T-cell (primary cell): ENCODE measurements at regions not wholly inside any gene's neighbourhood (a gene's known extent, or its start where the extent isn't known, plus 50 kb on each side); places are given as distances from the start of the nearest gene placed in this dataset.
A peak's percentile ranks its signal among the peaks of the same experiment; 100 is the strongest.

Experiments
- ATAC-seq, 4 experiments: fragments of 200-7000 bp in 3 of 4; fragments of 150-1000 bp in 1 of 4; cut with Tn5 transposase; replicated peaks in 1 of 4; 1 replicate in 3 of 4; 2 replicates in 1 of 4; pipeline ENCODE4 v1.10.0; 2021; ENCODE audit warnings: moderate library complexity in 3 of 4, mild to moderate bottlenecking in 2 of 4, moderate number of reproducible peaks in 1 of 4
- CTCF ChIA-PET, 2 donors: fragments of 300-600 bp; sonication (Branson Sonifier 250); formaldehyde crosslinking; loops; one replicate each; lab custom pipeline; 2022; ENCODE audit warnings: antibody characterized with exemption in 2 of 2; lab: Charles Lee
- POLR2A ChIA-PET, 2 donors: fragments of 300-600 bp; sonication (Branson Sonifier 250); formaldehyde crosslinking; loops; one replicate each; lab custom pipeline; 2022; ENCODE audit warnings: antibody characterized with exemption in 2 of 2; lab: Charles Lee
- DNase-seq, 35 experiments: peaks; one replicate each; pipeline versions ENCODE4 v3.0.0 to v3.0.0-alpha.2; 2013 to 2023
- H3K27ac ChIP-seq: one replicate; pipeline ENCODE4 v1.5.1; 2013; ENCODE audit warnings: low read length
- H3K27me3 ChIP-seq, 2 experiments: replicated peaks in 1 of 2; 1 replicate in 1 of 2; 2 replicates in 1 of 2; pipeline versions ENCODE4 v1.6.1 to v1.7.0; 2013; ENCODE audit warnings: low read length in 1 of 2, mixed read lengths in 1 of 2; ENCODE audit not compliant: control insufficient read depth in 2 of 2, insufficient read depth in 2 of 2; ENCODE audit errors: extremely low read depth in 1 of 2
- H3K36me3 ChIP-seq, 2 donors: 1 replicate in 1 of 2; 2 replicates in 1 of 2; pipeline versions ENCODE4 v1.6.1 to v1.7.0; 2013; ENCODE audit warnings: low read length in 1 of 2; ENCODE audit not compliant: control insufficient read depth in 2 of 2, insufficient read depth in 1 of 2; ENCODE audit errors: extremely low read depth in 1 of 2
- H3K4me1 ChIP-seq, 2 experiments: 1 replicate in 1 of 2; 2 replicates in 1 of 2; pipeline versions ENCODE4 v1.6.1 to v1.7.0; 2013; ENCODE audit warnings: low read length in 2 of 2, mixed read lengths in 1 of 2; ENCODE audit not compliant: insufficient read depth in 2 of 2, control insufficient read depth in 1 of 2; ENCODE audit errors: extremely low read depth in 1 of 2
- H3K4me3 ChIP-seq, 2 donors: 1 replicate in 1 of 2; 2 replicates in 1 of 2; pipeline versions ENCODE4 v1.5.1 to v1.7.0; 2013; ENCODE audit warnings: mild to moderate bottlenecking in 2 of 2, low read length in 1 of 2, moderate library complexity in 1 of 2; ENCODE audit not compliant: control insufficient read depth in 1 of 2; ENCODE audit errors: extremely low read depth in 1 of 2
- H3K9me3 ChIP-seq: 2 replicates; pipeline ENCODE4 v1.7.0; 2013
- H3K27ac Mint-ChIP-seq, 2 donors: one replicate each; pipeline ENCODE4 v1.8.0; 2020 to 2021; ENCODE audit warnings: mild to moderate bottlenecking in 2 of 2, mixed read lengths in 2 of 2
- H3K27me3 Mint-ChIP-seq, 2 donors: one replicate each; pipeline ENCODE4 v1.8.0; 2021 to 2022; ENCODE audit warnings: mixed read lengths in 2 of 2
- H3K36me3 Mint-ChIP-seq: one replicate; pipeline ENCODE4 v1.8.0; 2021; ENCODE audit warnings: mixed read lengths
- H3K4me1 Mint-ChIP-seq, 3 donors: one replicate each; pipeline ENCODE4 v1.8.0; 2020 to 2022; ENCODE audit warnings: mixed read lengths in 3 of 3, mild to moderate bottlenecking in 1 of 3
- H3K4me3 Mint-ChIP-seq, 3 donors: one replicate each; pipeline ENCODE4 v1.8.0; 2020 to 2022; ENCODE audit warnings: mild to moderate bottlenecking in 3 of 3, mixed read lengths in 3 of 3, moderate library complexity in 3 of 3
- H3K9me3 Mint-ChIP-seq, 3 donors: one replicate each; pipeline ENCODE4 v1.8.0; 2020 to 2022; ENCODE audit warnings: mixed read lengths in 3 of 3
- WGBS: methylation state at CpG from one replicate; pipeline ENCODE4 v1.1.5; 2013; ENCODE audit warnings: missing lambda C conversion rate; ENCODE audit not compliant: insufficient coverage; 5-methylcytosine and 5-hydroxymethylcytosine counted together

DNA sequence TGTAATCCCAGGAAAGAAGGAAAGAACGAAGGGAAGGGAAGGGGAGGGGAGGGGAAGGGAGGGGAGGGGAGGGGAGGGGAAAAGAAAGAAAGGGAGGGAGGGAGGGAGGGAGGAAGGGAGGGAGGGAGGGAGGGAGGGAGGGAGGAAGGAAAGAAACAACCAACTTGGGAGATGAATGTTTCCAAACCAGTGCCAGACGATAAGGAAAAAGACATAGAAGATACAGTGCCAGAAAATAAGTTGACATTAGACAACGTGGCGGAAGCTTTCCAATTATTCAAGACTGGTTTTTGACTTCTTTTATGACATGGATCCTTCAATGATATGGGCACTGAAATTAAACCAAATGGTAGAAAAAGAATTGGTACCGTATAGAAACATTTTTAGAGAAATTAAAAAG, 181.2 kb upstream of the POU5F2 start:
- Mint-ChIP-seq H3K27me3 (no peaks in the 10 kb centered on the region), H3K9me3 (no peaks in the 10 kb centered on the region), H3K36me3 (peaks cover 35% of the 10 kb centered on the region), H3K4me3 (no peak overlapping the region), H3K4me1 (peaks cover 0 to 2% (median 0%) of the 10 kb centered on the region in 3 donors), H3K27ac (no peak overlapping the region)
- no peak for ATAC-seq
- POLR2A ChIA-PET = no interaction called here
- H3K9me3 ChIP-seq = no peaks in the 10 kb centered on the region
- 100% methylated on average over 3 of the region's 5 CpGs for WGBS
- no peaks in the 10 kb centered on the region for H3K27me3 ChIP-seq
- no peaks in the 10 kb centered on the region for H3K4me1 ChIP-seq
- DNase-seq = no peak
- no peak overlapping the region for H3K4me3 ChIP-seq
- CTCF ChIA-PET = no interaction called here
- no peak overlapping the region for H3K27ac ChIP-seq
- H3K36me3 ChIP-seq = peaks cover 0 to 3% of the 10 kb centered on the region in 2 donors

DNA sequence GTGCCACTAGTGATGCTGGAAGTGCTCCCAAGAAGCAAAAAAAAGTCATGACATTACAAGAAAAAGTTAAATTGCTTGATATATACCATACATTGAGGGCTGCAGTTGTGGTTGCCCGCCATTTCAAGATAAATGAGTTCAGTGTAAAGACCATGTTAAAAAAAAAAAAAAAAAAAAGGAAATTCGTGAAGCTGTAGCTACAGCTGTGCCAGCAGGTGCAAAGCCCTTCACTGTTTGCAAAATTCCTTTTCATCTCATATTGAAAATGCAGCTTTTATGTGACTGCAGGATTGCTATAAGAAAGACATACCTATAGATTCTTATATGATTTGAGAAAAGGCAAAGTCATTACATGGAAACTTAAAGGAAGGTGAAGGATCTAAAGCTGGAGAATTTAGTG, 179.6 kb upstream of the POU5F2 start:
- CTCF ChIA-PET = interaction anchor here in 1 of 2 donors (0.7 kb wide), 1 partner anchor 35 kb away, joined by 11 read pairs; no protein-coding TSS in a partner anchor

DNA sequence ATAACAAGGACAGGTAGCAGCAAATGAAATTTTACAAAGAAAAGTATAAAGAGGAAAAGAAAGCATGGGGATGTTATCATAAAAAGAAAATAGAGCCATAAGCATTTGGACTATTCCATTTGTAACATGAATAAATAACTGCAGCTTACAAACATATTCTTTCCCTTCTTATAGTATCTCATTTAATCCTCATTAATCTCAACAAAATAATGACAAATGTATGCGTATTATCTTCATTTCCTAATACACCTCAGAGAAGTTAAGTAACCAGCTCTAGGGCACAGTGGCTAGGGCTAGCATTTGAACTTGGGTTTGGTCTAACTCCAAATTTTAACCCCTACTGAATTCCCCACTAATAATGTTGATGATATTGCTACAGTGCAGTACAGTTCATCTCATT, 175.5 kb upstream of the POU5F2 start:
- Histone ChIP-seq H3K27ac (no peak overlapping the region), H3K4me1 (no peaks in the 10 kb centered on the region), H3K4me3 (no peak overlapping the region), H3K36me3 (no peaks in the 10 kb centered on the region), H3K27me3 (no peaks in the 10 kb centered on the region), H3K9me3 (no peaks in the 10 kb centered on the region)
- DNase-seq = no peak
- no peak overlapping the region for H3K27ac Mint-ChIP-seq
- H3K4me3 Mint-ChIP-seq = no peak overlapping the region
- WGBS = 80% methylated on average over 1 of the region's 1 CpG
- ChIA-PET POLR2A (interaction anchor here (0.5 to 0.6 kb wide), 2 partner anchors 1056 to 1647 kb away, joined by 4 to 10 read pairs; no protein-coding TSS in a partner anchor), CTCF (no interaction called here)
- no peak for ATAC-seq
- no peaks in the 10 kb centered on the region for H3K9me3 Mint-ChIP-seq
- peaks cover 16% of the 10 kb centered on the region for H3K36me3 Mint-ChIP-seq
- H3K4me1 Mint-ChIP-seq = no peaks in the 10 kb centered on the region
- no peaks in the 10 kb centered on the region for H3K27me3 Mint-ChIP-seq

More for the DNA sequence above, 179.6 kb upstream of the POU5F2 start:
- Mint-ChIP-seq H3K9me3 (no peaks in the 10 kb centered on the region), H3K27ac (no peak overlapping the region), H3K36me3 (peaks cover 25% of the 10 kb centered on the region), H3K27me3 (no peaks in the 10 kb centered on the region), H3K4me1 (peaks cover 0 to 2% (median 0%) of the 10 kb centered on the region in 3 donors), H3K4me3 (no peak overlapping the region)
- H3K9me3 ChIP-seq = no peaks in the 10 kb centered on the region
- no CpG with 5 or more reads among the region's 2 CpGs for WGBS
- DNase-seq (no peak), ATAC-seq (no peak)
- no peak overlapping the region for H3K27ac ChIP-seq
- peaks cover 0 to 3% of the 10 kb centered on the region in 2 donors for H3K36me3 ChIP-seq
- H3K4me3 ChIP-seq = no peak overlapping the region
- H3K27me3 ChIP-seq = no peaks in the 10 kb centered on the region
- POLR2A ChIA-PET = no interaction called here
- no peaks in the 10 kb centered on the region for H3K4me1 ChIP-seq

DNA sequence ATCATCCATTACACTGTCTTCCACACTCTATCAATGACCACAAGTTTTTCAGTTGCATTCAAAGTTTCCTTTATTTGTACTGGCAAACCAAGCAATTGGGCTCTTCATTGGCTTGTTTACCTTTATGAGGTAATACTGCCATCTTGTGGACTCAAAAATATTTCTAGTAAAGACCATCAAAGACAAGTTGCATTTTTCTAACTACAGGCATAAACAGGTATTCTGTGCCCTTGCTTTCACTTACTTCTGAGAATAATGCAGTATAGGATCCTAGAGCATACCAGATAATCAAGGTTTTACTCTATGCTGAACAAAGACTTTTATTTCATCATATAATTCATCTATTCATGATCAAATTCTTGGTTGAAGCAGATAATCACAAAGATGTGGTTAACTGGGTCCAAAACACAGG, 173.7 kb upstream of the POU5F2 start:
- no peaks in the 10 kb centered on the region for H3K27me3 ChIP-seq
- peak in 1 of 4 experiments; percentile 11 for ATAC-seq
- H3K9me3 ChIP-seq = no peaks in the 10 kb centered on the region
- H3K27ac ChIP-seq = no peak overlapping the region
- no peak overlapping the region for H3K4me3 Mint-ChIP-seq
- no peaks in the 10 kb centered on the region for H3K4me1 Mint-ChIP-seq
- peak in 1 of 35 experiments; percentile 60 for DNase-seq
- no peaks in the 10 kb centered on the region for H3K27me3 Mint-ChIP-seq
- CTCF ChIA-PET = interaction anchor here in 1 of 2 donors (0.9 to 1.0 kb wide), 2 partner anchors 17 to 822 kb away, joined by 3 to 4 read pairs; no protein-coding TSS in a partner anchor
- no peaks in the 10 kb centered on the region for H3K36me3 ChIP-seq
- H3K4me3 ChIP-seq = no peak overlapping the region
- no peaks in the 10 kb centered on the region for H3K9me3 Mint-ChIP-seq
- H3K36me3 Mint-ChIP-seq = peaks cover 6% of the 10 kb centered on the region
- POLR2A ChIA-PET = no interaction called here
- no peaks in the 10 kb centered on the region for H3K4me1 ChIP-seq
- H3K27ac Mint-ChIP-seq = no peak overlapping the region

- ATAC-seq = no peak
- no peak overlapping the region for H3K27ac ChIP-seq
- Mint-ChIP-seq H3K36me3 (peaks cover 3% of the 10 kb centered on the region), H3K27me3 (no peaks in the 10 kb centered on the region), H3K9me3 (no peaks in the 10 kb centered on the region), H3K4me1 (no peaks in the 10 kb centered on the region), H3K27ac (no peak overlapping the region), H3K4me3 (no peak overlapping the region)
- ChIA-PET CTCF (interaction anchor here in 1 of 2 donors (1.0 kb wide), 1 partner anchor 10 kb away, joined by 5 read pairs; no protein-coding TSS in a partner anchor), POLR2A (interaction anchor here in 1 of 2 donors (0.5 kb wide), 1 partner anchor 624 kb away, joined by 3 read pairs; no protein-coding TSS in a partner anchor)
- no peaks in the 10 kb centered on the region for H3K4me1 ChIP-seq
- no peak overlapping the region for H3K4me3 ChIP-seq
- 100% methylated on average over 1 of the region's 2 CpGs for WGBS
- H3K27me3 ChIP-seq = no peaks in the 10 kb centered on the region
- H3K9me3 ChIP-seq = no peaks in the 10 kb centered on the region
- H3K36me3 ChIP-seq = no peaks in the 10 kb centered on the region
- no peak for DNase-seq
Observed at GRCh38 chr5:93911609-93912008, 170.2 kb upstream of the POU5F2 start.

DNA sequence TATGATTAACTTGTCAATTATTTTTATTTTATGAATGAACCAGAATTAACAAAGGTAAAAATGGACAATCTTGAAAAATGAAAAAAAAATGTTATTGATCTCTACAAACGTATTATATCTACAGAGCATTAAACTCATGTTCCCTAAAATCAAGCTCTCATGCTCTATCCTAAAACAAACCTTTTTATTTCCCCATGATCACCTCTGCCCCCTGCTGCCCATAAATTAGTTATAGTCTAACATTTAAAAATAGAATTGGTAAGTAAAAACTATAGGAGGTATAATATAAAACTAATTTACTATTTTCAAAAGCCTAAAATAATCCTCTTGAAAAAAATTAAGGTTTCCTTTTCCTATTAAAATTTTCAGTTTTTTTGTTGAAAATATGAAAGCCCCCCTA, 168.0 kb upstream of the POU5F2 start:
- DNase-seq = no peak
- WGBS = no CpG with 5 or more reads among the region's 1 CpG
- ChIA-PET CTCF (interaction anchor here in 1 of 2 donors (0.9 to 1.4 kb wide), 2 partner anchors 108 to 817 kb away, joined by 3 read pairs; no protein-coding TSS in a partner anchor), POLR2A (no interaction called here)
- Mint-ChIP-seq H3K27me3 (no peaks in the 10 kb centered on the region), H3K9me3 (no peaks in the 10 kb centered on the region), H3K27ac (no peak overlapping the region), H3K4me3 (no peak overlapping the region), H3K36me3 (peaks cover 3% of the 10 kb centered on the region), H3K4me1 (no peaks in the 10 kb centered on the region)
- H3K4me3 ChIP-seq = no peak overlapping the region
- H3K36me3 ChIP-seq = no peaks in the 10 kb centered on the region
- H3K27me3 ChIP-seq = no peaks in the 10 kb centered on the region
- H3K4me1 ChIP-seq = no peaks in the 10 kb centered on the region
- H3K9me3 ChIP-seq = no peaks in the 10 kb centered on the region
- no peak for ATAC-seq
- no peak overlapping the region for H3K27ac ChIP-seq
